Mucosa of gallbladder (tissue), 1 donor: ENCODE measurements at regions not wholly inside any gene's neighbourhood (a gene's known extent, or its start where the extent isn't known, plus 50 kb on each side); places are given as distances from the start of the nearest gene placed in this dataset.

Source experiments
- DNase-seq: peaks from one replicate; pipeline ENCODE4 v3.0.0-alpha.2; 2020; ENCODE audit warnings: low spot score
- donor health status: DM: no; HTN: no; CAD: no.

- DNase-seq, result no peak
These were observed 555.2 kb downstream of the FGF9 start for GRCh38 chr13:22226086-22226485.

- no peak for DNase-seq
These were observed 557.0 kb downstream of the FGF9 start for GRCh38 chr13:22227895-22228294.

GRCh38 chr13:22229916-22230315 lies 559.0 kb downstream of the FGF9 start:
- no peak for DNase-seq

- DNase-seq, result no peak
These were observed 561.3 kb downstream of the FGF9 start for GRCh38 chr13:22232186-22232585.

GRCh38 chr13:22235285-22235949 lies 564.5 kb downstream of the FGF9 start:
- DNase-seq, result no peak

- DNase-seq, result no peak
These were observed 565.0 kb downstream of the FGF9 start for GRCh38 chr13:22235950-22236290.

- no peak for DNase-seq
These were observed 567.4 kb downstream of the FGF9 start for GRCh38 chr13:22238269-22238668.

- no peak for DNase-seq
These were observed 569.8 kb downstream of the FGF9 start for GRCh38 chr13:22240716-22241115.

GRCh38 chr13:22243469-22244163 lies 572.7 kb downstream of the FGF9 start:
- DNase-seq, result peak; percentile 16

- no peak for DNase-seq
These were observed 581.5 kb downstream of the FGF9 start for GRCh38 chr13:22252281-22252830.

GRCh38 chr13:22253107-22253506 lies 582.2 kb downstream of the FGF9 start:
- DNase-seq, result no peak

- DNase-seq, result no peak
These were observed 585.3 kb downstream of the FGF9 start for GRCh38 chr13:22256111-22256639.

GRCh38 chr13:22262001-22262885 lies 591.4 kb downstream of the FGF9 start:
- DNase-seq, result no peak

GRCh38 chr13:22263185-22263584 lies 592.3 kb downstream of the FGF9 start:
- no peak for DNase-seq

- no peak for DNase-seq
These were observed 594.7 kb downstream of the FGF9 start for GRCh38 chr13:22265563-22265962.

- DNase-seq, result no peak
These were observed 600.0 kb downstream of the FGF9 start for GRCh38 chr13:22270881-22271280.

GRCh38 chr13:22271903-22272302 lies 601.0 kb downstream of the FGF9 start:
- DNase-seq, result no peak

GRCh38 chr13:22275393-22275792 lies 604.5 kb downstream of the FGF9 start:
- no peak for DNase-seq

GRCh38 chr13:22276616-22277015 lies 605.7 kb downstream of the FGF9 start:
- DNase-seq, result no peak

- DNase-seq, result peak; percentile 69
These were observed 607.6 kb downstream of the FGF9 start for GRCh38 chr13:22278336-22278929.

GRCh38 chr13:22285867-22286266 lies 615.0 kb downstream of the FGF9 start:
- DNase-seq, result no peak

- no peak for DNase-seq
These were observed 615.5 kb downstream of the FGF9 start for GRCh38 chr13:22286338-22286737.
